Lower lobe of right lung (tissue), 2 donors: ENCODE measurements at regions not wholly inside any gene's neighbourhood (a gene's known extent, or its start where the extent isn't known, plus 50 kb on each side); places are given as distances from the start of the nearest gene placed in this dataset. TPM values are rescaled to one million over a fixed set of nuclear protein-coding genes. Genes with fewer than 3 reads are reported as not detected.

Experiments used
- ATAC-seq, 2 donors: fragments of 200-7000 bp; cut with Tn5 transposase; one replicate each; pipeline ENCODE4 v1.9.1; 2020 to 2022; ENCODE audit warnings: mild to moderate bottlenecking in 2 of 2, moderate library complexity in 2 of 2
- DNase-seq: peaks from one replicate; pipeline ENCODE4 v3.0.0-alpha.2; 2020
- H3K27ac ChIP-seq: fragments of 200-600 bp; one replicate; pipeline ENCODE4 v1.8.0; 2022
- H3K27me3 ChIP-seq: fragments of 200-600 bp; one replicate; pipeline ENCODE4 v1.8.0; 2022; ENCODE audit warnings: low read depth
- H3K36me3 ChIP-seq: fragments of 200-600 bp; one replicate; pipeline ENCODE4 v1.8.0; 2022; ENCODE audit warnings: mild to moderate bottlenecking
- H3K4me1 ChIP-seq: fragments of 200-600 bp; one replicate; pipeline ENCODE4 v1.8.0; 2022
- H3K4me3 ChIP-seq: fragments of 200-600 bp; one replicate; pipeline ENCODE4 v1.8.0; 2022; ENCODE audit warnings: mild to moderate bottlenecking
- H3K9me3 ChIP-seq: fragments of 200-600 bp; one replicate; pipeline ENCODE4 v1.8.0; 2022
- intact Hi-C: fragments of 100-400 bp; cut with DNase I; formaldehyde crosslinking; loops from one replicate; pipeline ENCODE4 v1.11.0; 2022
- microRNA-seq: library from miRNA; unstranded; fragments of <30 nt; microRNA quantifications from one replicate; pipeline ENCODE4 v1.2.0, GENCODE V29; 2020; ENCODE audit warnings: borderline number of aligned reads
- TF ChIP-seq, protein P1 (sequence below): fragments of 200-600 bp; IDR thresholded peaks from one replicate; pipeline ENCODE4 v1.8.0; 2022; ENCODE audit warnings: antibody characterized with exemption, mild to moderate bottlenecking
- donor health status: DM: no; HTN: yes; CAD: no; lungs with severe emphysema.

DNA sequence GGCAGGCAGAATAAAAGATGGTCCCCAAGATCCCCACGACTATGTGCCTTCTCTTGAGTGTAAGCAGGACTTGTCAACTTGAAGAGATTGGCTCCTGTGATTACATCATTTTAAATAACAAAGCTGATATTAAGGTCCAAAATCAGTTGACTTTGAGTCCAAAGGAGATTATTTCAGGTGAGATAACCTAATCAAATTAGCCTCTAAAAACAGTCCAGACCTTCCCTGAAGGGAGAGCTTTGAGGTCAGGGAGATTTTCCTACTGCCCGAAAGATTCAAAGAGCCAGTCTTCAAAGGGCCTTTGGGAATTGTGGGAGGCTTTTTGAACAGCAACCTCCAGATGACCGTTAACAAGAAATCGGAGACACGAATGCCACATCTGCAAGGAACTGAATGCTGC is 51.5 kb upstream of the NCAM2 start:
- ATAC-seq (no peak), DNase-seq (no peak)
- H3K27ac ChIP-seq = no peak overlapping the region
- H3K4me3 ChIP-seq = no peak overlapping the region
- H3K9me3 ChIP-seq = no peaks in the 10 kb centered on the region
- H3K36me3 ChIP-seq = no peaks in the 10 kb centered on the region
- intact Hi-C loops = no loop called here
- no peaks in the 10 kb centered on the region for H3K4me1 ChIP-seq
- H3K27me3 ChIP-seq = no peaks in the 10 kb centered on the region
- TF ChIP-seq, protein P1, sequence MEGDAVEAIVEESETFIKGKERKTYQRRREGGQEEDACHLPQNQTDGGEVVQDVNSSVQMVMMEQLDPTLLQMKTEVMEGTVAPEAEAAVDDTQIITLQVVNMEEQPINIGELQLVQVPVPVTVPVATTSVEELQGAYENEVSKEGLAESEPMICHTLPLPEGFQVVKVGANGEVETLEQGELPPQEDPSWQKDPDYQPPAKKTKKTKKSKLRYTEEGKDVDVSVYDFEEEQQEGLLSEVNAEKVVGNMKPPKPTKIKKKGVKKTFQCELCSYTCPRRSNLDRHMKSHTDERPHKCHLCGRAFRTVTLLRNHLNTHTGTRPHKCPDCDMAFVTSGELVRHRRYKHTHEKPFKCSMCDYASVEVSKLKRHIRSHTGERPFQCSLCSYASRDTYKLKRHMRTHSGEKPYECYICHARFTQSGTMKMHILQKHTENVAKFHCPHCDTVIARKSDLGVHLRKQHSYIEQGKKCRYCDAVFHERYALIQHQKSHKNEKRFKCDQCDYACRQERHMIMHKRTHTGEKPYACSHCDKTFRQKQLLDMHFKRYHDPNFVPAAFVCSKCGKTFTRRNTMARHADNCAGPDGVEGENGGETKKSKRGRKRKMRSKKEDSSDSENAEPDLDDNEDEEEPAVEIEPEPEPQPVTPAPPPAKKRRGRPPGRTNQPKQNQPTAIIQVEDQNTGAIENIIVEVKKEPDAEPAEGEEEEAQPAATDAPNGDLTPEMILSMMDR = no peak

Small RNA genes lying in the stretch of these regions (microRNA-seq; reads per million reads assigned to microRNA genes)
- not detected for gene MIR548X
